Testis (tissue), 2 donors: ENCODE measurements at regions not wholly inside any gene's neighbourhood (a gene's known extent, or its start where the extent isn't known, plus 50 kb on each side); places are given as distances from the start of the nearest gene placed in this dataset.

Source experiments
- POLR2A ChIP-seq: fragments of 450-650 bp; IDR thresholded peaks from one replicate; pipeline ENCODE4 v1.6.1; 2017; ENCODE audit warnings: antibody characterized with exemption, mild to moderate bottlenecking, moderate library complexity
- TF ChIP-seq, protein P1 (sequence below), 3 experiments: fragments of 450-650 bp in 2 of 3; fragments of 200-600 bp in 1 of 3; sonication (generic) in 1 of 3; IDR thresholded peaks; one replicate each; pipeline ENCODE4 v1.5.1; 2016 to 2019; ENCODE audit warnings: antibody characterized with exemption in 3 of 3, mild to moderate bottlenecking in 2 of 3, moderate library complexity in 1 of 3

DNA sequence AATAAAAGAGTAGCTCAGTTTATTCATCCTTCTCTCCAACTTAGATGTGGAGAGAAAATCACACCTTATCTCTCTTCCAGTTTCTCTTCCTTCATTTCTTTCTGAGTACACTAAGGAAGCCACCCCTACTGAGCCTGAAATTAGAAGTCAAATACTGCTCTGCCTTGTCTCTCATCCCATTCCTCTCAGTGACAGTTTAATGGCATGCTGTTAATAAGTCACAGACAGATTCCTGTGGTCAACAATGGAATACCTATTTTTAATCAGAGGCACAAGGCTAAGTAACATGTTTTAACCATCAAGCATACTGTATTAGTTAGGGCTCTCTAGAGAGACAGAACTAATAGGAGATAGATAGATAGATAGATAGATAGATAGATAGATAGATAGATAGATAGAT, 253.2 kb downstream of the HTR7 start:
- TF ChIP-seq, protein P1, sequence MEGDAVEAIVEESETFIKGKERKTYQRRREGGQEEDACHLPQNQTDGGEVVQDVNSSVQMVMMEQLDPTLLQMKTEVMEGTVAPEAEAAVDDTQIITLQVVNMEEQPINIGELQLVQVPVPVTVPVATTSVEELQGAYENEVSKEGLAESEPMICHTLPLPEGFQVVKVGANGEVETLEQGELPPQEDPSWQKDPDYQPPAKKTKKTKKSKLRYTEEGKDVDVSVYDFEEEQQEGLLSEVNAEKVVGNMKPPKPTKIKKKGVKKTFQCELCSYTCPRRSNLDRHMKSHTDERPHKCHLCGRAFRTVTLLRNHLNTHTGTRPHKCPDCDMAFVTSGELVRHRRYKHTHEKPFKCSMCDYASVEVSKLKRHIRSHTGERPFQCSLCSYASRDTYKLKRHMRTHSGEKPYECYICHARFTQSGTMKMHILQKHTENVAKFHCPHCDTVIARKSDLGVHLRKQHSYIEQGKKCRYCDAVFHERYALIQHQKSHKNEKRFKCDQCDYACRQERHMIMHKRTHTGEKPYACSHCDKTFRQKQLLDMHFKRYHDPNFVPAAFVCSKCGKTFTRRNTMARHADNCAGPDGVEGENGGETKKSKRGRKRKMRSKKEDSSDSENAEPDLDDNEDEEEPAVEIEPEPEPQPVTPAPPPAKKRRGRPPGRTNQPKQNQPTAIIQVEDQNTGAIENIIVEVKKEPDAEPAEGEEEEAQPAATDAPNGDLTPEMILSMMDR (IDR thresholded peaks at IDR 0.05) = no peak
- no peak for TF ChIP-seq POLR2A
